Upper lobe of right lung (tissue), 1 donor: ENCODE measurements at regions not wholly inside any gene's neighbourhood (a gene's known extent, or its start where the extent isn't known, plus 50 kb on each side); places are given as distances from the start of the nearest gene placed in this dataset.

Experiments
- ATAC-seq: fragments of 200-7000 bp; cut with Tn5 transposase; one replicate; pipeline ENCODE4 v1.9.1; 2020; ENCODE audit warnings: mild to moderate bottlenecking, moderate library complexity
- DNase-seq: peaks from one replicate; pipeline ENCODE4 v3.0.0-alpha.2; 2020
- H3K27ac ChIP-seq: fragments of 200-600 bp; one replicate; pipeline ENCODE4 v1.8.0; 2022
- H3K27me3 ChIP-seq: fragments of 200-600 bp; one replicate; pipeline ENCODE4 v1.8.0; 2022; ENCODE audit warnings: mild to moderate bottlenecking
- H3K36me3 ChIP-seq: fragments of 200-600 bp; one replicate; pipeline ENCODE4 v1.8.0; 2022
- H3K4me1 ChIP-seq: fragments of 200-600 bp; one replicate; pipeline ENCODE4 v1.8.0; 2022
- H3K4me3 ChIP-seq: fragments of 200-600 bp; one replicate; pipeline ENCODE4 v1.8.0; 2022; ENCODE audit warnings: mild to moderate bottlenecking
- H3K9me3 ChIP-seq: fragments of 200-600 bp; one replicate; pipeline ENCODE4 v1.8.0; 2022
- intact Hi-C: fragments of 100-400 bp; cut with DNase I; formaldehyde crosslinking; loops from one replicate; pipeline ENCODE4 v1.11.0; 2022
- TF ChIP-seq, protein P1 (sequence below): fragments of 200-600 bp; IDR thresholded peaks from one replicate; pipeline ENCODE4 v1.8.0; 2022; ENCODE audit warnings: antibody characterized with exemption
- donor health status: DM: no; HTN: yes; CAD: no; lungs with severe emphysema.

- no peak overlapping the region for H3K4me3 ChIP-seq
- TF ChIP-seq, protein P1, sequence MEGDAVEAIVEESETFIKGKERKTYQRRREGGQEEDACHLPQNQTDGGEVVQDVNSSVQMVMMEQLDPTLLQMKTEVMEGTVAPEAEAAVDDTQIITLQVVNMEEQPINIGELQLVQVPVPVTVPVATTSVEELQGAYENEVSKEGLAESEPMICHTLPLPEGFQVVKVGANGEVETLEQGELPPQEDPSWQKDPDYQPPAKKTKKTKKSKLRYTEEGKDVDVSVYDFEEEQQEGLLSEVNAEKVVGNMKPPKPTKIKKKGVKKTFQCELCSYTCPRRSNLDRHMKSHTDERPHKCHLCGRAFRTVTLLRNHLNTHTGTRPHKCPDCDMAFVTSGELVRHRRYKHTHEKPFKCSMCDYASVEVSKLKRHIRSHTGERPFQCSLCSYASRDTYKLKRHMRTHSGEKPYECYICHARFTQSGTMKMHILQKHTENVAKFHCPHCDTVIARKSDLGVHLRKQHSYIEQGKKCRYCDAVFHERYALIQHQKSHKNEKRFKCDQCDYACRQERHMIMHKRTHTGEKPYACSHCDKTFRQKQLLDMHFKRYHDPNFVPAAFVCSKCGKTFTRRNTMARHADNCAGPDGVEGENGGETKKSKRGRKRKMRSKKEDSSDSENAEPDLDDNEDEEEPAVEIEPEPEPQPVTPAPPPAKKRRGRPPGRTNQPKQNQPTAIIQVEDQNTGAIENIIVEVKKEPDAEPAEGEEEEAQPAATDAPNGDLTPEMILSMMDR = no peak
- H3K27me3 ChIP-seq = no peaks in the 10 kb centered on the region
- no peaks in the 10 kb centered on the region for H3K9me3 ChIP-seq
- ATAC-seq (no peak), DNase-seq (no peak)
- no peaks in the 10 kb centered on the region for H3K36me3 ChIP-seq
- peak overlapping the region; percentile 24 for H3K27ac ChIP-seq
- H3K4me1 ChIP-seq = no peaks in the 10 kb centered on the region
- intact Hi-C loops = loop anchor here (5.0 kb wide), 1 partner anchor 445 kb away; no protein-coding TSS in a partner anchor
Observed at GRCh38 chr9:129402371-129402739, 218.5 kb downstream of the C9orf50 start.

- Histone ChIP-seq H3K9me3 (no peaks in the 10 kb centered on the region), H3K4me3 (no peak overlapping the region), H3K27me3 (no peaks in the 10 kb centered on the region), H3K36me3 (no peaks in the 10 kb centered on the region), H3K27ac (no peak overlapping the region), H3K4me1 (no peaks in the 10 kb centered on the region)
- no peak for ATAC-seq
- TF ChIP-seq, protein P1 = no peak
- DNase-seq = no peak
- intact Hi-C loops = loop anchor here (5.0 kb wide), 1 partner anchor 446 kb away; no protein-coding TSS in a partner anchor
Observed at GRCh38 chr9:129401623-129402370, 219.1 kb downstream of the C9orf50 start.

DNA sequence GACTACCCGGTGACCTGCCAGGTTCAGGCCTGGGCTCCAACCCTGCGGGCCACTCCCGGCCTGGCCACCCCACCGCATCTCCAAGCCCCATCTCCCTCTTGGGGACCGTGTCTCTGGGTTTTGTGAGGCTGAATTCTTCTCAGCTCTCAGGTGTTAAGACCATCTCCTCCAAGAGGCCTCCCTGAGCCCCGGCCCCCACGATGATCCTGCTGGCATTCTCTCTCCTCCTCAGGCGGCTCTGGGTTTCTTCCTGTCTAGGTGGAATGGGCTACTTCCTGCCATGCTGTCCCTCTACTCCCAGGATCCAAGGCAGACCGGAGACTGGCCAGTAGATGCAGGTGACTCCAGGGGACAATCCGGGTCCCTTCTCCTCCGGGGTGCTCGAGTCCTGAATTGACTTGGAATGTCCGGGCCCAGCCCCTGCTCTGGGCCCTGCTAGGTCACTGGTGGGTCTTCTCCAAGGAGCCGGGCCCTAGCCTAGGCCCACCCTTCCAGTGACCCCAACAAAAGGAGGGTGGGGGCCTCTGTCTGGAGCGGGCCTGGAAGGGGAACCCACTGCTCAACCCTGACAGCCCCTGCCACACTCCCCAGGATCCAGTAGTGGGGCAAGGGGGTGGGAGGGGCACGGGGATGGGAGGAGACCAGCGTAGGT, 219.8 kb downstream of the C9orf50 start:
- no peaks in the 10 kb centered on the region for H3K36me3 ChIP-seq
- H3K4me1 ChIP-seq = no peaks in the 10 kb centered on the region
- no peak overlapping the region for H3K27ac ChIP-seq
- no peaks in the 10 kb centered on the region for H3K9me3 ChIP-seq
- intact Hi-C loops = loop anchor here (5.0 kb wide), 1 partner anchor 446 kb away; no protein-coding TSS in a partner anchor
- no peak overlapping the region for H3K4me3 ChIP-seq
- TF ChIP-seq, protein P1 = no peak
- ATAC-seq (no peak), DNase-seq (no peak)
- no peaks in the 10 kb centered on the region for H3K27me3 ChIP-seq

- Histone ChIP-seq H3K27me3 (no peaks in the 10 kb centered on the region), H3K4me3 (no peak overlapping the region), H3K9me3 (no peaks in the 10 kb centered on the region), H3K27ac (no peak overlapping the region), H3K36me3 (no peaks in the 10 kb centered on the region), H3K4me1 (no peaks in the 10 kb centered on the region)
- no peak for ATAC-seq
- peak; percentile 51 for DNase-seq
- TF ChIP-seq, protein P1 = no peak
- intact Hi-C loops = loop anchor here (5.0 kb wide), 1 partner anchor 447 kb away; no protein-coding TSS in a partner anchor
Observed at GRCh38 chr9:129400001-129400970, 220.6 kb downstream of the C9orf50 start.

DNA sequence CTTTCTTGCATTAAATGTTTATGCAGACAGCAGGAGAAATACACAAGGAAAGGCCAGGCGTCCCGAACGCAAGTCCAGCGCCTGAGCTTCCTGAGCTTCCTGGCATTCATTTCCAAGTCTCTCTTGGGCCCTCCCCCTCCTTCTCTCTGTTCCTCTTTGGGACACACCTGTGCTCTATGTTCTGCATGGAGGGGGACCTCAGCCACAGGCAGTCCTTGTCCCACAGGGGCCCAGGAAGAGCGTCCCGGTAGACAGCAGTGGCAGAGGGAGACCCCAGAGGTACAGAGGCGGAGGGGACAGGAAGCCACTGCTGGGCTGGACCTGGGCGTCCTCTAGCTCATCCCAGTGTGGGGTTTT, 221.3 kb downstream of the C9orf50 start:
- Histone ChIP-seq H3K27me3 (no peaks in the 10 kb centered on the region), H3K27ac (no peak overlapping the region), H3K4me1 (no peaks in the 10 kb centered on the region), H3K36me3 (no peaks in the 10 kb centered on the region), H3K4me3 (no peak overlapping the region), H3K9me3 (no peaks in the 10 kb centered on the region)
- intact Hi-C loops = no loop called here
- no peak for ATAC-seq
- TF ChIP-seq, protein P1 = no peak
- peak; percentile 48 for DNase-seq
